ENCODE measurements at regions not wholly inside any gene's neighbourhood (a gene's known extent, or its start where the extent isn't known, plus 50 kb on each side); places are given as distances from the start of the nearest gene placed in this dataset.

DNA sequence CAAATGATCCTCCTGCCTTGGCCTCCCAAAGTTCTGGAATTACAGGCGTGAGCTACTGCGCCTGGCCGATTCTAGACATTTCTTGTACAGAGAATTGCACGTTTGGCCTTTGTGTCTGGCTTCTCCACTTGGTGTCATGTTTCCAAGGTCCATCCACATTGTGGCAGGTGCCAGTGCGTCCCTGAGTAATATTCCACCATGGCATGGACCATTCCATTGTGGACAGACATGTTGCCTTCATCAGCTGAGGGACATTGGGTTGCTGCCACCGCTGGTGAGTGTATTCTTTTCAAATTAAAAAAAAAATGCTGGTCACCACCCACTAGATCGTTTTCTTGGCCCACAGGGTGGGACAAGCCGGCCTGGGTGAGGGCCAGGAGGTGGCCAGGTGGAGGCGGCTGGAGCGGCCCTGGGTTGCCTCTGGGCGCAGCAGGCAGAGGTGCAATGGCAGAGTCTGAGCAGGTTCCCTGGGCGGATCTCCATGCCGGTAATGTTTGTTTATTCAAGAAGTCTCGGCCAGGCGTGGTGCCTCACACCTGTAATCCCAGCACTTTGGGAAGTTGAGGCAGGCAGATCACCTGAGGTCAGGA is 274.1 kb downstream of the SEC14L1 start:
- no peak for DNase-seq (ENCODE audit: low read depth)

DNA sequence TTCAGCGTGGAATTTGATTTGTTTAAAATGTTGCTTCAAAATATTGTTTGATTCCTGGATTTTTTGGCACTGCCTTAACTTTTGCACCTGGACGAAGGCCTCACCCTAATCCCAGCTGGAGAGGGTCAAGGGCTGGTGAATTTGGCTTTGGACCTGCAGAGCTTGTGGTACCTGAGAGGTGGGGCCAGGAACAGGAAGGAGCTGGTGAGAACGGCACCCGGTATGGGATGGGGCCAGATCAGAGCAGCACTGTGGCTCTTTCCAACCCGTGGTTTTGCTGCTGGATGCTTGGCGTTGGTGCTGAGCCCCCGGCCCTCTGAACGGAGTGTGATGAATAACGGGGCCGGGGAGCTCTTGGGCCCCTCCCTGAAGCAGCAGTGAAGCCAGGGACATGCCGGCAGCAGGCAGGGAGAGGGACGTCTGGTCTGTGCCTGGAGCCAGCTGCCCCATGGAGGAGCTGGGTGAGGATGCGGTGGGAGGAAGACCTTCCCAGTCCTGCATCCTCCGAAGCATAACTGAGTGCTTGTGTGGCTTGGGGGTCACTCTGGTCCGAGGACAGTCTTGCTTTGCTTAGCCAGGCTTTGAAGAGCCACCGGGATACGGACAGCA is 275.4 kb downstream of the SEC14L1 start:
- no peak for DNase-seq (ENCODE audit: low read depth)

DNA sequence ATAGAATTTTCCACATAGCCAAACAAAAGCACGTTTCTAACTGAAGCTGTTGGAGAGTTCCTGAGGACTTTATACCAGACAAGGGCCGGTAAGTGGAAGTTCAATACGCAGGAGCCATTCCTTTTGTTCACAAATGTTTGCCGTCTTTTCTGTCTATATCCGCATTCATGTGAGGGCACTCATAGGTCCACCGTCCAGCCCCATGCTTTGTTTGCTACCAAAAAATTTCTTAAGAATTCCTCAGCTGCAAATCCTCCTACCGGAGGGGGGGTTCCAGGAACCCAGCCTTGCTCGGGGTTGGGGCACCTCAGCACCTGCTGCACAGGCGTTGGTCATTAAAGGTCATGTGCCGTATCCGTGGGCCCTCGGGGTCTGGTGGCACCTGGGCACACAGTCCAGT is 276.8 kb downstream of the SEC14L1 start:
- DNase-seq (ENCODE audit: low read depth) = no peak

DNA sequence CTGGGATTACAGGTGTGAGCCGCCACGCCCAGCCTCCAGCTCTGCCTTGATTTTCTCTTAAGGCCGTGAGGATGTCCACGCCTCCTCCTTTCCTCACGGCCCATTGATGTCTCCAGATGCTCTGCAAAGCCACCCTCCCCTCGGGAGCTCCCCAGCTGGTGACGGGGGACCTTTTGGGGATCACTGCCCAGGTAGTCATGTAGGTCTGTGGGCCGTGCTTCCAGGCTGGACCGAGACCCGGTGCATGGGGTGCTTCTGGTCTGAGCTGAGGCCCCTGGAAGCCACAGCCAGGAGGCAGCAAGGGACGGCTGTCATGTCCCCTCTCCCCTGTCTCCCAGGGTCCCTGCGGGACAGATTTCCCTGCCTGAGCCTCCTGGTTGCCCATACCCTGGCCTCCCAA is 277.8 kb downstream of the SEC14L1 start:
- no peak for DNase-seq (ENCODE audit: low read depth)

DNA sequence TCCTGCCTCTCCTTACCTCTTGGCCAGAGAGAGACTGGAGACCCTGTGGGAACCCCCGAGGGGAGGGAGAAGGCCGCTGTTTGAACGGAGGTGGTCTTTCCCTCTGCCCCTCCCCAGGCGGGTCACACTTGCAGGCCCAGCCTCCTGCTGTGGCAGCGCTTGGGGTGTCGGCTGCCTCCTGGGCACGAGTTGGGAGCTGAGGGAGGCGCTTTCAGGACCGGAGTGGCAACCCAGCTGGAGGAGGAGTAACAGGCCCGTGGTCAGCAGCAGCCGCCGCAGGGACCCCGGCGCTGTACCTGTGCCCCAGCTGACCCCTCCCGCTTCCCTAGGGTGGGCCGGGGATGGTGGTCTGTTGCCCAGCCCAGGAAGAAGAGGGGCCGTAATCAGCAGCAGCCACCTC is 278.3 kb downstream of the SEC14L1 start:
- no peak for DNase-seq (ENCODE audit: low read depth)

DNA sequence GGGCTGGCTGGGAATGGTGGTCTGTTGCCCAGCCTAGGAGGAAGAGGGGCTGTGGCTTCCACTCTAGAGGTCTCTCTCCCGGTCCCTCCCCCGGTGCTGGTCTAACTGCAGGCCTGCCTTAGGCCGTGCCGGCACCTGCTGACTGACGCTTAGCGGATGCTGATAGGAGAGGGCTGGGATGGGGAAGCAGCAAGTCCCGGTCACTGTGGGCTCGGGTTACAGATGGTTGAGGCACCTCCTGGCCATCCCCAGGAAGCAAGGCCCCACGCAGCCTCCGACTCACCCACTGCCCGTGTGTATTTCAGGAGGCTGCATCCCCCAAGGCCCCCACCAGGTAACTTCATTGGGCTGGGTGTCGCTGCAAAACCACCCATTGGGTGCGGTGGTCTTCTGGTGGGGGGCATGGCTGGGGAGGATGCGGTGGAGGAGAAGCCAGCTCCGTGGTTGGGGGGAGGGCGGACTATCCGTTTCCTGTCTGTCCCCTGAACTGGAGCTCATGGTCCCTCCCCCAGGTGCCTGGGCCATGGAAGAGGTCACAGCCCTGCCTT is 278.9 kb downstream of the SEC14L1 start:
- DNase-seq (ENCODE audit: low read depth) = no peak

DNA sequence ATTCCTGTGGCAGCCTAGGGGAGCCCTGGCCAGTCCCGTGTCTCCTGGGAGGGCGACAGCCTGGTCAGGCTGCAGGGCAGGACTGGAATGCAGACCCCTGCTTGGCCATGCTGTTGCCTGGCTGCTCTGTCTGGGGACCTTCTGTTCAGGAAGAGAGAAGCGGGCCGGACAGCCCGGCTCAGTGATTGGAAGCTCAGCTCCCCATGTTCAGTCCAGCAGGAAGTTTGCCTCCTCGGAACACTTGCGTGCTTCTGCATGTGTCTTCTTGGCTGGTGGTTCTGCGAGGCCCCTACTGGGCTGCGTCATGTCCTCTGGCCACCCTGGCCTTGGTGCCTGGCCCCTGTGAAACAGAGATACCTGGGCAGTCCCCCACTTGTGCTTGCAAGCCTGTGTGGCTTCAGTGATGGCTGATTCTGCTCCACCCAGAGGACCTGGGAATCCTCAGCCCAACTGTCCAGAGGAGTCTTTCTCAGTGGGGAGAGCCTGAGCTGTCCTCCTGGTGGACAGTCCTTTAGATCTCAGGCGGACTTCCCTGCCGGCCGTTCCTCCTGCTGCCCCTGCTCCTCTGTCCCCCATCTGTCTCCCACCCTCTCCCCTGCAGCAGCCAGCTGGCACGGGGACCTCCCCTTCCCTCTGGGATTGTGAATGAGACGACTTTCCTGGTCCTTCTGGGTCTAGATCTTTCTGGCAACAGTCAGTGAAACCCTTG is 279.5 kb downstream of the SEC14L1 start:
- DNase-seq (ENCODE audit: low read depth) = no peak

DNA sequence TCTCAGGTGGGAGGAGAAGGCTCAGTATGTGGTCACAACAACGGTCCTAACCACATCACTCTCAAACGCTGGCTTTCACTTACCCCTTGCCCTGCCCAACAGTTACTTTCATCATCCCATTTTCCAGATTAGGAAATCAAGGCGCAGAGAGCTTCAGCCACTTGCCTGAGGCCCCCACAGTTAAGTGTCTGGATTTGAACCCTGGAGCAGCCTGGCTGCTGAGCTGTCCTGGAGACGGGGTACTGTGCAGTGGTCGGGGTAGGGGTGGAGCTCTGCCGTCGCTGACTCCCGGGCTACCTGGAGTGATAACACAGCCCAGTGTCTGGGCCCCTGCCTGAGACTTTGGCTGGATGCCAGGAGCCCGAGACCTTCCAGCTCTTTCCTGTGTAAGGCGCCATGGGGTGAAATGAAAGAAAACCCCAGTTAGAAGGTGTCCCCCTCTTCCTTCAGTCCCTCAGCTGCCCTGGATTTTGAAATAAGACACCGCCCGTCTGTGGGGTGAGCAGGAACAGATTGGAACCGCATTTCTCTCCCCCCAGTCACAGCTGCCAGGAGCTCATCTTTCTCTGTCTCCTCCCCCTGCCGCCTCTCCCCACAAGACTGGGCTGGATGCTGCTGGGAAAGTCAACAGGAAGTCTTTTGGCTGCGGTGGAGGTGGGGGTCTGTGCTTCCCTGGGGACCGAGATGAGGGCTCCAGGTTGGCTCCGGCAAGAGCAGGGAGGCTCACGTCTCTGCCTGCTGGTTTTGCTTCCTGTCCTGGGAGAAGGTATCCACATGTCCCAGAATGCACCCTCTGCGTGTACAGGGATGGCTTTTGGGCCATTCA is 280.2 kb downstream of the SEC14L1 start:
- peak; percentile 98 for DNase-seq (ENCODE audit: low read depth)

DNA sequence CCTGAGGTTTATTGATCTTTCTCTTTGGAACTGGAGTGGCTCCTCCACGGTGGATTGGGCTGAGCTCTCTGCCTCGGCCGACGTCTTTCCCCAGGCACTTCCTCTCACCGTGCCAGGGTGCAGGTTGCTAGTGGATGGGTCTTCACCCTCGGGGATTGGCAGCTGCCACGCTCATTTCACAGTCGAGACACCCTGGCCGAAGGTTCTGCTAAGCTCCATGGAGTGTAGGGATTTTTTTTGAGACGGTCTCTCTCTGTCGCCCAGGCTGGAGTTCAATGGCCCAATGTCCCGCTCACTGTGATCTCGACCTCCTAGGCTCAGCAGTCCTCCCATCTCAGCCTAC is 280.8 kb downstream of the SEC14L1 start:
- DNase-seq (ENCODE audit: low read depth) = no peak

DNA sequence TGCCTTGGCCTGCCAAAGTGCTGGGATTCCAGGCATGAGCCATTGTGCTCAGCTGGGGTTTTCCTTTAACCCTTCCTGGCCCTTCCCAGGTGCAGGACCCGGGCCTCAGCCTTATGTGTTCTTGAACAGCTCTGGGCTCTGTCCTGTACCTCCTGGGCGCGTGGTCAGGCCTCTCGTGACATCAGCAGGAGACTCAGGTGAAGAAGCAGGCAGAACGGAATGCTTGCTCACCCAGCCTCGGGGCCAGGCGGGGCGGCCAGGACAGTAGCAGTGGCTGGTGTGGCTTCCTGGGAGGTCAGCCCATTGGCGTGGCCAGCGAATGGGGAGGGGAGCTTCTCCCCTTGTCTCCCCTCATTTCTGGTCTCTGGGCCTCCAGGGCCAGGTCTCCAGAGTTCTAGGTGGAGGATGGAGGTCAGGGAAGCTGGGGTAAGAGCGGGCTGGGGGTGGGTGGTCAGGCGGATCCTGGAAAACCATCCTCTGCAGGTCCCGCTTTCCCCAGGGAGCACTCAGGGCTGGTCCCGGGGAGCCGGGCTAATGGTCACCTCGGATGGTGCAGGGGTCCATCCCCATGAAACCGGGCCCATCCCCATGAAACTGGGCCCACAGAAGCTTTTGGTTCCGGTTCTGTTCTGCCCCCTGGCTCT is 281.5 kb downstream of the SEC14L1 start:
- DNase-seq (ENCODE audit: low read depth) = no peak

DNA sequence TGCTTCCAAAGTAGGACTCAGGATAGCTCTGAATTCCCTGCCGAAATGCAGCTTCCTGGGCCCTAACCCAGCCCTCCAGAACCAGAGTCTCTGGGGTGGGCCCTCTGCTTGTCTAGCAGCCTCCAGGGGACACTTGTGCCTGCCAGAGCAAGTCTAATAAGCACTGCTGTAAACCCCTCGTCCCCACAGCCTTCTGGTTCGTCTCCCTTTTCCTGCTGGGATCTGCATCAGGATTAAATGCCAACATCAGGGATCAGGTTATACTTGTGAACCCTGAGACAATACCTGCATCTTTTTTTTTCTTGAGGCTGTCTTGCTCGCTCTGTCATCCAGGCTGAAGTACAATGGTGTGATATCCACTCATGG is 282.0 kb downstream of the SEC14L1 start:
- no peak for DNase-seq (ENCODE audit: low read depth)

DNA sequence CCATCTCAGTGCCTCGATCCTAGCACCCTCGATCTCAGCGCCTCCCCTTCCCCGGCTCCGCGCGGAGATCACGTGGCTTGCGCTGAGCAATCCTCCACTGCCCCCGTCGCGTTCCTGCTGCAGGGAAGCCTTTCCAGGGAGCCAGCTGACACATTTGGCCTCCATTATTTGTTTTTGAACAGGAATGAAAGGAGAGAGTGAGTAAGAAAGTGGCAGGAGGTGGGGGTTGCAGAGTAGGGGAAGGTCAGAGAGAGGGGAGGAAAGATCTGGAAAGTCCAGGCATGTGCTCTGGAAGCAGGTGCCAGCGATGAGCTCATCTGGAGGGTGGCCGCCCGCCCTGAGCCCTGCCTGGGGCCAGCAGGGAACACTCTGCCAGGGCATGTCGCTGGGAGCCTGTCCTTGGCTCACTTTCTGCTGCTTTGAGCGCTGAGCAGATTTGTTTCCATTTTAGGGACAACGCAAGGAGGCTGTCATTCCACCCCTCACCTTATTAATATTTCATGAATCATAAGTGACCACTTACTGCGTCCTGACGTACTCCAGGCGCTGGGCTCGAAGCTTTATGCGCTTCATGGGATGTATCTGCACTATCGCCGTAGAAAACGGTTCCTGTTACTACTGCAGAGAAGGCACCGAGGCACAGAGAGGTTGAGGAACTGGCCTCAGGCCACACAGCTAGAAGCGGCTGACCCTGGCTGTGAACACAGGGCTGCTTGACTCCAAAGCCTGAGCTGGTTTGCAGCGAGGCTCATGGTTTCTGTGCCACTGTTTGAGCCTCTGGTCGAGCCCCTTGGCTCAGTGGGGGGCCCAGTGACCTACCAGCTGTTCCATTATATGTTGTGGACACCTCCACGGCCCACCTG is 283.1 kb downstream of the SEC14L1 start:
- DNase-seq (ENCODE audit: low read depth) = peak; percentile 96

DNA sequence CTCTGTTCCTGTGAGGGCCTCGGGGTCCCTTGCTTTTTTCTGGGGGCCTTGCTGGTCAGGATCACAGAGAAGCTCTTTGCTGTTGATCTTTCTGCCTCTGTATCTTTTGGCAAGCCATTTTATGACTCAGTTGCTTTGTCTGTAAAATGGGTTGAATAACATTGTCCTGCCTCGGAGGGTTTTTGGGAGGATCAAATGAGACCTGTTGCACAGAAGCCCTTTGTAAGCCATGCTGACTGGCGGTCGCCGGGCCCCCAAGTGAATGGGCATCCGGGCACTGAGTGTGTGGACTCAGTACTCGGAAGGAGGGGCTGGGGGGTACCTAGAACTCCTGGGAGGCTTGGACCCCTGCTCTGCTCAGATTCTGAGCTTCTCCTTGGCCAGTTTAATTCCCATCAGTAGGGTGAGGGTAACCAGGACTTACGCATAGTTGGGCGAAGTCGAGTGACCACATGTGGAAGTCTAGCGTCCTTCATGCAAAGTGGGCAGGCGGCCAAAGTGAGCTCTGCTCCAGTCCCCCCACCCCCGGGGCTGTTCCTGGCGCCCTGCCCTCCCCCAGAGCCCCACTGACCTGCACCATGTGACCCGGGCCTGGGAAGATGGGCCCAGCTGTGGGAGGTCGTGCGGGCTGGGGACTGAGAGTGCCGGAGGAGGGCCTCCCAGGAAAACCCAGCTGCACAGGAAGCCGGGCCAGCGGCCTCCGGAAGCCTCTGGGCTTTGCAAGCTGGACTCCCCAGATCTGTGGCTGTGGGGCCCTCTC is 284.0 kb downstream of the SEC14L1 start:
- peak; percentile 82 for DNase-seq (ENCODE audit: low read depth)

DNA sequence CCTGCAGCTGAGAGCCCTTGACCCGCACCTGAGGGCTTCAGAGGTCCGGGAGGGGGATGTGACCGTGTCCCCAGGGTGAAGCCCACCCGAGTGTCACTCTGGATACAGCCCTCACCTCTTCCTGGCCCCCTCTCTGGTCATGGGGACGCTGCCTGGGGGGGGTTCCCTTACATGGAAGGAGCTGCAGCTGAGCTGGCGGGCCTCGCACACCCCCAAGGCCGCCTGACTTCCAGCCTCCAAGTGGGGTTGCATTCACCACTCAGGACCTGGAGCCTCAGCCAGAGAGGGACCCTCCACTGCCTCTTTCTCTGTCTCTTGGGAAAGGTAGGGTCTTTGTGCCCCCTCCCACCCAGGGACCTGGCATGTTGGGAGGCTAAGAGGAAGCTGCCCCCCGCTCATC is 284.6 kb downstream of the SEC14L1 start:
- no peak for DNase-seq (ENCODE audit: low read depth)

DNA sequence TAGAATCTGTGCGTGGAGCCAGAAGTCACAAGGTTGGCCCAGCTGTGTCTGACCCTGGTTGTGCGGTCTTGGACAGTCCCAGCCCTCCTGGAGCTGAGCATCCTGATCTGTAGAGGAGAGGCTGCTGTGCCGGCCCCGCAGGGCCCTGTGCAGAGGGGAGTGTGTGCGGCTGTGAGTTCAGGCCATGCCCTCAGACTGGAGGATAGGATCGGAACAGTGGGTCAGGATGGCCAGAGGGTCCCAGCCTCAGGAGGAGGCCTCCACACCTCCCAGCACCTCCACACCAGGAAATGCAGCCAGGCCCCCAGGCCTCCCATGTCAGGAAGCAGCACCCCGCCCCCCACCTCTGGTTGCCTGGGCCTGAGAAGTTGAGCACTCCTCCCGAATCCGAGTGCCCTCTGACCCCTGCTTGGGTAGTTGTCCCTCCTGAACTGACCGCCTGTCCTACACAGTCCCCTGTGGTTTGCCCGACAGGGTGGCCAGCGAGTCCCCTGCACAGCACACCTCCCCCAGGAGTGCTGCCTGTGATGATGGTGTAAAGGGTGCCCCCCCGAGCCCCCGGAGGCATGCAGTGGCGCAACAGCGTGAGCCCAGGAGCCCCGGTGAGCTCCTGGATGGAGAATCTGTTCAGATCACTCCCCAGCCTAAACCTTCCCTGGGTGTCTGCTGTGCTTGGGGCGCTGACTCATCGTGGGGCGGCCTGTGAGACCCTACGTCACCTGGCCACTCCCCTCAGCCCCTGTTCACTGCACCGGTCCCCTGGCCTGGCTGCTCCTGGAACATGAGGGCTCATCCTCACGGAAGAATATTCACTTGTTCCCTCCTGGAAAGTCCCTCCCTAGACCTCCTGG is 285.2 kb downstream of the SEC14L1 start:
- DNase-seq (ENCODE audit: low read depth) = peak; percentile 86

DNA sequence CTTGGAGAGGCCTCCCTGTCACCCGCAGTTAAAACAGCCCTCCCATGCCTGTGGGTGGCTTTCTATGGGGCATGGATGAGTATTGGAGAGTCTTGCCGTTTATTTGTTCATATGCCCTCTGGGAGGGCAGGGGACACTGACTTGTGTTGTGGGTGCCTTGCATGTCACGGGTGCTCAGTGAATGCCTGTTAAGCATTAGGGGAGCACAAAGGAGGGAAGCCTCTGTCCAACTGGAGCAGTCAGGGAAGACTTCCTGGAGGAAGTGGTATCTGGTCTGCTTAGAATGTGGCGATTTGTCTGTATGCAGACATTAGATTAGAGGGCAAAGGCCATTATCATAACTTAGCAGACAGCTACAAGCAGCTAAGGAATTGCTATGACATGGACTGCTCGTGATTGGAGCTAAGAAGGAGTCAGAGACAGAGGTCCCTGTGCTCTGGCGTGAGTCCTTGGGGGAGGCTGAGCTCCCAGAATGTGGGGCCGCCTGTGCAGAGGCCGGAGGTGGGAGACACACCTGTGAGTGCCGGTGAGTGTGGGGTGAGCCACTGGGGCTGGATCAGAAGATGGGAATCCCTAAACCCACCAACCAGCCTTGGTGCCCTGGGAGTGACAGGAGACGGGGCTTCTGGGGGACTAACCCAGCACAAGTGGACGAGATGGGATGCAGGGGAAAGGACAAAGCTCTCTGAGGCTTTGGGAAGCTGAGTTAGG is 286.1 kb downstream of the SEC14L1 start:
- no peak for DNase-seq (ENCODE audit: low read depth)

DNA sequence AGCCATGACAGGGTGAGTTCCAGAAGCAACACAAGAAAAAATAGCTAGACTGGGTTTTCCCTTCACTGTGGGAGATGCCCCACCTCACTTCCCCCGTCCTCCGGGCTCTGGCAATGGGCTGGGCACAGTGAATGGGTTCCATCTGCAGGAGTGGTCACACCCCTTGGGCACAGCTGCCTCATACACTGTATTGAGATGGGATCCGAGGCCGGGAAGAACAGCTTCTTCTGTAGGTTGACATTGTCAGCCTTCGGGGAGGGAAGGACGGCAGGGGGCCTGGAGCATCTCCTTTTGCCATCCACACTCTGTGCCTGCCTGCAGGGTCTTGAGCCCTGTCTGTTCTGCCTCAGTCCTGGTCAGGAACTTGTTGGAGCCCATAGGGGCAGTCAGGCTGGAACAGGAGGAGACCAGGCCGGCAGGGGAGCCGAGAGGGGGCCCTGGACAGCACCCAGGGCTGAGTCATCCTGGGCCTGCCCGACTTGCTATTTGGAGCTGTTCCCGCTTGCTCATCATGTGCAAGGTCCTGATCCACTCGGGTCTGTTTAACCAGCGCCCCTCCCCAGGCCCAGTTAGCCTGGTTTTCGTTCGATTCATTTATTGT is 286.7 kb downstream of the SEC14L1 start:
- DNase-seq (ENCODE audit: low read depth) = peak; percentile 76

Data from LHCN-M2 (cell line).